Heart left ventricle (tissue), 16 donors: ENCODE measurements at regions not wholly inside any gene's neighbourhood (a gene's known extent, or its start where the extent isn't known, plus 50 kb on each side); places are given as distances from the start of the nearest gene placed in this dataset.
"Not testable (repeated sequence)": the region's sequence is repeated elsewhere in the genome, so short reads cannot be mapped to it uniquely, and the experiment has no call there.

Source experiments
- ATAC-seq, 4 donors: fragments of 200-7000 bp; cut with Tn5 transposase; one replicate each; pipeline ENCODE4 v1.9.1; 2020 to 2022; ENCODE audit warnings: moderate library complexity in 4 of 4, mild to moderate bottlenecking in 3 of 4, moderate number of reproducible peaks in 1 of 4
- DNase-seq, 5 donors: peaks; one replicate each; pipeline ENCODE4 v3.0.0-alpha.2; 2020
- H3K27ac ChIP-seq, 12 donors: fragments of 200-600 bp; sonication (generic) in 4 of 12; one replicate each; pipeline versions ENCODE4 v1.5.0 to v1.8.0; 2016 to 2022; ENCODE audit warnings: mild to moderate bottlenecking in 2 of 12
- H3K27me3 ChIP-seq, 9 donors: fragments of 200-600 bp; sonication (generic) in 2 of 9; one replicate each; pipeline versions ENCODE4 v1.5.1 to v1.8.0; 2016 to 2022; ENCODE audit warnings: mild to moderate bottlenecking in 3 of 9
- H3K36me3 ChIP-seq, 9 donors: fragments of 200-600 bp; sonication (generic) in 2 of 9; one replicate each; pipeline versions ENCODE4 v1.5.0 to v1.8.0; 2018 to 2022; ENCODE audit warnings: mild to moderate bottlenecking in 2 of 9
- H3K4me1 ChIP-seq, 12 donors: fragments of 200-600 bp; sonication (generic) in 4 of 12; one replicate each; pipeline versions ENCODE4 v1.5.0 to v1.8.0; 2016 to 2022; ENCODE audit warnings: mild to moderate bottlenecking in 3 of 12
- H3K4me3 ChIP-seq, 12 donors: fragments of 200-600 bp; sonication (generic) in 4 of 12; one replicate each; pipeline versions ENCODE4 v1.5.0 to v1.8.0; 2017 to 2022; ENCODE audit warnings: mild to moderate bottlenecking in 9 of 12, moderate library complexity in 4 of 12
- H3K9me3 ChIP-seq, 12 donors: fragments of 200-600 bp; sonication (generic) in 4 of 12; one replicate each; pipeline versions ENCODE4 v1.5.0 to v1.8.0; 2016 to 2022; ENCODE audit warnings: mild to moderate bottlenecking in 1 of 12
- CTCF ChIP-seq, 12 donors: fragments of 200-600 bp; sonication (generic) in 4 of 12; IDR thresholded peaks; one replicate each; pipeline versions ENCODE4 v1.5.0 to v1.8.0; 2018 to 2022; ENCODE audit warnings: antibody characterized with exemption in 12 of 12, mild to moderate bottlenecking in 5 of 12
- POLR2A ChIP-seq, 2 donors: fragments of 450-650 bp; IDR thresholded peaks; one replicate each; pipeline ENCODE4 v1.6.1; 2017; ENCODE audit warnings: antibody characterized with exemption in 2 of 2, mild to moderate bottlenecking in 2 of 2, moderate library complexity in 2 of 2
- WGBS, 4 donors: extraction: QIAGEN DNeasy Blood & Tissue Kit in 2 of 4; methylation state at CpG; one replicate each; pipeline versions ENCODE4 v1.1.5 to v1.1.7; 2013 to 2018; 5-methylcytosine and 5-hydroxymethylcytosine counted together
- intact Hi-C, 10 donors: fragments of 100-400 bp; cut with DNase I; formaldehyde crosslinking; loops; one replicate each; pipeline versions ENCODE4 v1.11.1 to v1.14.2; 2022
- donor health status: ischemic (EF 13 %, LVEDD 7.1; RV severe dilation, severe dysfunction).
- donor health status: healthy with polysubstance abuse.
- donor health status: DM: no; HTN: yes; CAD: no.
- donor health status: DM: no; HTN: no; CAD: no.
- donor health status: ischemic (EF 25% LVEDD 6.9; RV normal size, moderate dysfunction).
- donor health status: ischemic (EF 25% LVEDD 5.7; RV mildly dilated, moderate dysfunction).
- donor health status: healthy.
- donor health status: DM: yes; HTN: yes; CAD: no.
- donor health status: ischemic (EF 35%, LVEDD 5.7; RV mildly dilated, moderate dysfunction).
- donor health status: nonischemic (EF 11% LVEDD 7.7; RV severe dilation, severe dysfunction).
- donor health status: DM: yes; HTN: yes; CAD: no.
- donor health status: PGD.
- donor health status: ischemic (EF 29% LVEDD 5.4; RV normal size, mild dysfunction).
- donor health status: nonischemic (EF 23%, LVEDD 6.1; RV moderate dilation, normal function).

GRCh38 chr12:9411616-9412268, 196.0 kb downstream of the KLRB1 start:
- H3K36me3 ChIP-seq, H3K4me1 ChIP-seq, intact Hi-C loops, H3K4me3 ChIP-seq, H3K27ac ChIP-seq, H3K9me3 ChIP-seq, ATAC-seq, H3K27me3 ChIP-seq, DNase-seq: not testable (repeated sequence)
- WGBS, 4 donors = 75 to 80% (median 78%) methylated on average over 7 of the region's 7 CpGs

GRCh38 chr12:9407425-9407748, 199.2 kb upstream of the PZP start:
- H3K4me1 ChIP-seq, H3K27me3 ChIP-seq, ATAC-seq, intact Hi-C loops, H3K36me3 ChIP-seq, H3K9me3 ChIP-seq: not testable (repeated sequence)
- Histone ChIP-seq H3K4me3 (peak overlapping the region in 8 of 12 donors; percentile 7 to 46 (median 28)), H3K27ac (peak overlapping the region in 3 of 12 donors; percentile 23 to 59 (median 48))
- peak in 4 of 5 donors; percentile 27 to 40 (median 37) for DNase-seq
- 40 to 66% (median 58%) methylated on average over 4 of the region's 4 CpGs for WGBS, 4 donors

GRCh38 chr12:9406564-9407424, 198.6 kb upstream of the PZP start:
- WGBS, 4 donors = 57 to 85% (median 82%) methylated on average over 15 to 46 of the region's 46 CpGs
- no peak for TF ChIP-seq POLR2A (IDR thresholded peaks at IDR 0.05)
- no peak for TF ChIP-seq CTCF (IDR thresholded peaks at IDR 0.05)
- no peaks in the 10 kb centered on the region for H3K9me3 ChIP-seq
- no peaks in the 10 kb centered on the region for H3K36me3 ChIP-seq
- H3K4me3 ChIP-seq = peak overlapping the region in 8 of 12 donors; percentile 7 to 46 (median 28)
- H3K27ac ChIP-seq = peak overlapping the region in 2 of 12 donors; percentile 13 to 48
- H3K27me3 ChIP-seq = no peaks in the 10 kb centered on the region
- ATAC-seq (no peak), DNase-seq (no peak)
- H3K4me1 ChIP-seq = no peaks in the 10 kb centered on the region
- intact Hi-C loops = no loop called here

- Histone ChIP-seq H3K27me3 (no peaks in the 10 kb centered on the region), H3K9me3 (no peaks in the 10 kb centered on the region), H3K36me3 (no peaks in the 10 kb centered on the region), H3K4me1 (no peaks in the 10 kb centered on the region), H3K4me3 (no peak overlapping the region), H3K27ac (no peak overlapping the region)
- 46 to 93% (median 76%) methylated on average over 6 to 16 of the region's 25 CpGs for WGBS, 4 donors
- intact Hi-C loops = no loop called here
- no peak for ATAC-seq
- TF ChIP-seq CTCF (IDR thresholded peaks at IDR 0.05) (no peak), POLR2A (IDR thresholded peaks at IDR 0.05) (no peak)
- no peak for DNase-seq
These were observed 197.8 kb upstream of the PZP start for GRCh38 chr12:9405886-9406563.
